ENCODE measurements at regions not wholly inside any gene's neighbourhood (a gene's known extent, or its start where the extent isn't known, plus 50 kb on each side); places are given as distances from the start of the nearest gene placed in this dataset.

GRCh38 chr3:18891641-18892040 lies 256.7 kb upstream of the KCNH8 start:
- no peak for TF ChIP-seq POLR2A (IDR thresholded peaks at IDR 0.05)
- TF ChIP-seq, protein P1, sequence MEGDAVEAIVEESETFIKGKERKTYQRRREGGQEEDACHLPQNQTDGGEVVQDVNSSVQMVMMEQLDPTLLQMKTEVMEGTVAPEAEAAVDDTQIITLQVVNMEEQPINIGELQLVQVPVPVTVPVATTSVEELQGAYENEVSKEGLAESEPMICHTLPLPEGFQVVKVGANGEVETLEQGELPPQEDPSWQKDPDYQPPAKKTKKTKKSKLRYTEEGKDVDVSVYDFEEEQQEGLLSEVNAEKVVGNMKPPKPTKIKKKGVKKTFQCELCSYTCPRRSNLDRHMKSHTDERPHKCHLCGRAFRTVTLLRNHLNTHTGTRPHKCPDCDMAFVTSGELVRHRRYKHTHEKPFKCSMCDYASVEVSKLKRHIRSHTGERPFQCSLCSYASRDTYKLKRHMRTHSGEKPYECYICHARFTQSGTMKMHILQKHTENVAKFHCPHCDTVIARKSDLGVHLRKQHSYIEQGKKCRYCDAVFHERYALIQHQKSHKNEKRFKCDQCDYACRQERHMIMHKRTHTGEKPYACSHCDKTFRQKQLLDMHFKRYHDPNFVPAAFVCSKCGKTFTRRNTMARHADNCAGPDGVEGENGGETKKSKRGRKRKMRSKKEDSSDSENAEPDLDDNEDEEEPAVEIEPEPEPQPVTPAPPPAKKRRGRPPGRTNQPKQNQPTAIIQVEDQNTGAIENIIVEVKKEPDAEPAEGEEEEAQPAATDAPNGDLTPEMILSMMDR (IDR thresholded peaks at IDR 0.05): no peak
- TF ChIP-seq POLR2AphosphoS5 (IDR thresholded peaks at IDR 0.05; ENCODE audit: insufficient read depth in 1 of 2, low read depth in 1 of 2): no peak

Measured in vagina (tissue), 2 donors.